K562 (cell line): ENCODE measurements at regions not wholly inside any gene's neighbourhood (a gene's known extent, or its start where the extent isn't known, plus 50 kb on each side); places are given as distances from the start of the nearest gene placed in this dataset.
A peak's percentile ranks its signal among the peaks of the same experiment; 100 is the strongest.

Experiments
- BRF1 ChIP-seq: IDR thresholded peaks from 3 replicates; pipeline ENCODE4 v1.6.1; 2011; ENCODE audit warnings: borderline replicate concordance, mild to moderate bottlenecking; ENCODE audit not compliant: insufficient read length; ENCODE audit errors: extremely low read depth
- CREB1 ChIP-seq, 2 experiments: sonication (generic) in 1 of 2; formaldehyde crosslinking in 1 of 2; IDR thresholded peaks; 2 replicates each; pipeline versions ENCODE4 v1.6.1 to v1.8.0; 2012 to 2022; ENCODE audit warnings: inconsistent platforms in 1 of 2, mild to moderate bottlenecking in 1 of 2, missing genetic modification reagents in 1 of 2, moderate library complexity in 1 of 2
- DACH1 ChIP-seq: fragments of 450-650 bp; IDR thresholded peaks from 2 replicates; pipeline ENCODE4 v1.6.1; 2018; ENCODE audit not compliant: partially characterized antibody
- FOSL1 ChIP-seq: fragments of 200-800 bp; sonication (Bioruptor generic); conservative IDR thresholded peaks from 2 replicates; pipeline ENCODE4 v1.6.1; 2016; ENCODE audit warnings: missing genetic modification characterization, missing compliant biosample characterization
- GABPB2 ChIP-seq: fragments of 250-450 bp; sonication (Bioruptor Pico); conservative IDR thresholded peaks from 2 replicates; pipeline ENCODE4 v1.5.1; 2021; ENCODE audit warnings: mild to moderate bottlenecking
- HDAC8 ChIP-seq: fragments of 450-650 bp; IDR thresholded peaks from 2 replicates; pipeline ENCODE4 v1.6.1; 2016; ENCODE audit warnings: mild to moderate bottlenecking, missing genetic modification characterization, moderate library complexity, missing compliant biosample characterization
- HNRNPK ChIP-seq: fragments of 200-400 bp; formaldehyde crosslinking; IDR thresholded peaks from one replicate; pipeline ENCODE4 v1.6.1; 2018; ENCODE audit warnings: mild to moderate bottlenecking, low read depth, low read length; ENCODE audit not compliant: poor library complexity, severe bottlenecking
- IRF2 ChIP-seq: sonication (generic); formaldehyde crosslinking; IDR thresholded peaks from 2 replicates; pipeline ENCODE4 v1.8.1; 2022; ENCODE audit warnings: mild to moderate bottlenecking, missing genetic modification reagents
- KDM4B ChIP-seq, 2 experiments: fragments of 450-650 bp in 1 of 2; sonication (generic) in 1 of 2; IDR thresholded peaks; 2 replicates each; pipeline ENCODE4 v1.6.1; 2016 to 2017; ENCODE audit warnings: borderline replicate concordance in 2 of 2, antibody characterized with exemption in 1 of 2, low read depth in 1 of 2, mild to moderate bottlenecking in 1 of 2
- LCOR ChIP-seq: sonication (generic); formaldehyde crosslinking; IDR thresholded peaks from 2 replicates; pipeline ENCODE4 v1.8.0; 2022; ENCODE audit warnings: mild to moderate bottlenecking, missing genetic modification reagents
- MAFK ChIP-seq: IDR thresholded peaks from 2 replicates; pipeline ENCODE4 v1.6.1; 2011; ENCODE audit warnings: low read length, improper control_type of control experiment
- NFYB ChIP-seq: IDR thresholded peaks from 2 replicates; pipeline ENCODE4 v1.6.1; 2011; ENCODE audit warnings: mild to moderate bottlenecking, moderate library complexity; ENCODE audit not compliant: insufficient read length; ENCODE audit errors: extremely low read depth
- POLR2B ChIP-seq: fragments of 450-650 bp; IDR thresholded peaks from 2 replicates; pipeline ENCODE4 v1.6.1; 2018; ENCODE audit warnings: low read depth; ENCODE audit not compliant: partially characterized antibody
- PRPF4 ChIP-seq: fragments of 200-400 bp; formaldehyde crosslinking; IDR thresholded peaks from one replicate; pipeline ENCODE4 v1.6.1; 2017; ENCODE audit warnings: low read length, low read depth, mild to moderate bottlenecking; ENCODE audit not compliant: insufficient read depth, poor library complexity, severe bottlenecking
- RAD51 ChIP-seq: fragments of 450-650 bp; IDR thresholded peaks from 2 replicates; pipeline ENCODE4 v1.7.1; 2016; ENCODE audit warnings: low read depth, mild to moderate bottlenecking, borderline replicate concordance
- RBM22 ChIP-seq: fragments of 200-400 bp; formaldehyde crosslinking; IDR thresholded peaks from 2 replicates; pipeline ENCODE4 v1.6.1; 2018; ENCODE audit warnings: low read length, low read depth; ENCODE audit not compliant: poor library complexity, severe bottlenecking
- STAG1 ChIP-seq: sonication (generic); formaldehyde crosslinking; IDR thresholded peaks from 2 replicates; pipeline ENCODE4 v1.5.0; 2020; ENCODE audit warnings: missing genetic modification reagents, borderline replicate concordance
- YBX1 ChIP-seq: fragments of 450-650 bp; IDR thresholded peaks from 2 replicates; pipeline ENCODE4 v1.7.1; 2016; ENCODE audit warnings: mild to moderate bottlenecking
- TF ChIP-seq, protein P1 (sequence below): IDR thresholded peaks from 3 replicates; pipeline ENCODE4 v1.6.1; 2011; ENCODE audit warnings: borderline replicate concordance, mild to moderate bottlenecking, moderate library complexity; ENCODE audit not compliant: insufficient read length; ENCODE audit errors: extremely low read depth
- TF ChIP-seq, protein P2 (sequence below): fragments of 200-800 bp; sonication (Bioruptor generic); IDR thresholded peaks from 2 replicates; pipeline ENCODE4 v1.6.1; 2017; ENCODE audit warnings: missing genetic modification characterization, missing compliant biosample characterization
- TF ChIP-seq, protein P3 (sequence below): fragments of 450-650 bp; formaldehyde crosslinking; IDR thresholded peaks from 2 replicates; pipeline ENCODE4 v1.4.0; 2022; ENCODE audit warnings: mild to moderate bottlenecking, moderate library complexity
- TF ChIP-seq, protein P4 (sequence below): sonication (generic); formaldehyde crosslinking; IDR thresholded peaks from 2 replicates; pipeline ENCODE4 v1.5.0; 2020; ENCODE audit warnings: missing genetic modification reagents

DNA sequence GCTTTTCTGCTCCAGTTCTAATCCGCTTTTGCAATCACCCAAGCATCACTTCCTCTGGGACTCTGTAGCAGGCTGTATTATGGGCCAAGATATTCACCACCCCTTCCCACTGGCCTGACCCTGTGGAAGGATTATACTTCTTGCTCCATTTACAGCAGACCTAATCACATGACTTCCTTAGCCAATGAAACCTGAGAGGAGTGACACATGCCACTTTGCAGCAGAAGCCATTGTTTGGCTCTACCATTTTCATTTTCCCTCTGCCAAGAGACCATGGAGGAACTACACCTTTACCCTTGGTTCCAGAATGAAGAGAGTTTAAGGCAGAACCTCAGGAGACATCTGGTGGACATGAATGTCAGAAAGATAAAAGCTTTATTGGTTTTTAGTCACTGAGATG, 134.9 kb upstream of the HSD17B12 start (continued):
- TF ChIP-seq, protein P1, sequence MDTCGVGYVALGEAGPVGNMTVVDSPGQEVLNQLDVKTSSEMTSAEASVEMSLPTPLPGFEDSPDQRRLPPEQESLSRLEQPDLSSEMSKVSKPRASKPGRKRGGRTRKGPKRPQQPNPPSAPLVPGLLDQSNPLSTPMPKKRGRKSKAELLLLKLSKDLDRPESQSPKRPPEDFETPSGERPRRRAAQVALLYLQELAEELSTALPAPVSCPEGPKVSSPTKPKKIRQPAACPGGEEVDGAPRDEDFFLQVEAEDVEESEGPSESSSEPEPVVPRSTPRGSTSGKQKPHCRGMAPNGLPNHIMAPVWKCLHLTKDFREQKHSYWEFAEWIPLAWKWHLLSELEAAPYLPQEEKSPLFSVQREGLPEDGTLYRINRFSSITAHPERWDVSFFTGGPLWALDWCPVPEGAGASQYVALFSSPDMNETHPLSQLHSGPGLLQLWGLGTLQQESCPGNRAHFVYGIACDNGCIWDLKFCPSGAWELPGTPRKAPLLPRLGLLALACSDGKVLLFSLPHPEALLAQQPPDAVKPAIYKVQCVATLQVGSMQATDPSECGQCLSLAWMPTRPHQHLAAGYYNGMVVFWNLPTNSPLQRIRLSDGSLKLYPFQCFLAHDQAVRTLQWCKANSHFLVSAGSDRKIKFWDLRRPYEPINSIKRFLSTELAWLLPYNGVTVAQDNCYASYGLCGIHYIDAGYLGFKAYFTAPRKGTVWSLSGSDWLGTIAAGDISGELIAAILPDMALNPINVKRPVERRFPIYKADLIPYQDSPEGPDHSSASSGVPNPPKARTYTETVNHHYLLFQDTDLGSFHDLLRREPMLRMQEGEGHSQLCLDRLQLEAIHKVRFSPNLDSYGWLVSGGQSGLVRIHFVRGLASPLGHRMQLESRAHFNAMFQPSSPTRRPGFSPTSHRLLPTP, result no peak
- TF ChIP-seq DACH1 (no peak), LCOR (CRISPR knock-in tag) (no peak), IRF2 (CRISPR knock-in tag) (no peak), HDAC8 (tag) (no peak), KDM4B (IDR thresholded peaks at IDR 0.05; ENCODE audit: borderline replicate concordance in 2 of 2, low read depth in 1 of 2) (no peak), PRPF4 (no peak), POLR2B (no peak), HNRNPK (no peak), RAD51 (peak; percentile 15; the same call in 1 of the 2 replicates), CREB1 (IDR thresholded peaks at IDR 0.05) (no peak), CREB1 (CRISPR knock-in tag; IDR thresholded peaks at IDR 0.05) (no peak), RBM22 (no peak), YBX1 (no peak), NFYB (peak; percentile 76), STAG1 (CRISPR knock-in tag) (no peak), GABPB2 (CRISPR knock-in tag) (no peak), FOSL1 (tag) (no peak), MAFK (no peak), BRF1 (no peak)
- TF ChIP-seq, protein P2, sequence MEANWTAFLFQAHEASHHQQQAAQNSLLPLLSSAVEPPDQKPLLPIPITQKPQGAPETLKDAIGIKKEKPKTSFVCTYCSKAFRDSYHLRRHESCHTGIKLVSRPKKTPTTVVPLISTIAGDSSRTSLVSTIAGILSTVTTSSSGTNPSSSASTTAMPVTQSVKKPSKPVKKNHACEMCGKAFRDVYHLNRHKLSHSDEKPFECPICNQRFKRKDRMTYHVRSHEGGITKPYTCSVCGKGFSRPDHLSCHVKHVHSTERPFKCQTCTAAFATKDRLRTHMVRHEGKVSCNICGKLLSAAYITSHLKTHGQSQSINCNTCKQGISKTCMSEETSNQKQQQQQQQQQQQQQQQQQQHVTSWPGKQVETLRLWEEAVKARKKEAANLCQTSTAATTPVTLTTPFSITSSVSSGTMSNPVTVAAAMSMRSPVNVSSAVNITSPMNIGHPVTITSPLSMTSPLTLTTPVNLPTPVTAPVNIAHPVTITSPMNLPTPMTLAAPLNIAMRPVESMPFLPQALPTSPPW (CRISPR knock-in tag), result no peak
- TF ChIP-seq, protein P3, sequence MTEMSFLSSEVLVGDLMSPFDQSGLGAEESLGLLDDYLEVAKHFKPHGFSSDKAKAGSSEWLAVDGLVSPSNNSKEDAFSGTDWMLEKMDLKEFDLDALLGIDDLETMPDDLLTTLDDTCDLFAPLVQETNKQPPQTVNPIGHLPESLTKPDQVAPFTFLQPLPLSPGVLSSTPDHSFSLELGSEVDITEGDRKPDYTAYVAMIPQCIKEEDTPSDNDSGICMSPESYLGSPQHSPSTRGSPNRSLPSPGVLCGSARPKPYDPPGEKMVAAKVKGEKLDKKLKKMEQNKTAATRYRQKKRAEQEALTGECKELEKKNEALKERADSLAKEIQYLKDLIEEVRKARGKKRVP (CRISPR knock-in tag), result no peak
- TF ChIP-seq, protein P4, sequence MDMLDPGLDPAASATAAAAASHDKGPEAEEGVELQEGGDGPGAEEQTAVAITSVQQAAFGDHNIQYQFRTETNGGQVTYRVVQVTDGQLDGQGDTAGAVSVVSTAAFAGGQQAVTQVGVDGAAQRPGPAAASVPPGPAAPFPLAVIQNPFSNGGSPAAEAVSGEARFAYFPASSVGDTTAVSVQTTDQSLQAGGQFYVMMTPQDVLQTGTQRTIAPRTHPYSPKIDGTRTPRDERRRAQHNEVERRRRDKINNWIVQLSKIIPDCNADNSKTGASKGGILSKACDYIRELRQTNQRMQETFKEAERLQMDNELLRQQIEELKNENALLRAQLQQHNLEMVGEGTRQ (CRISPR knock-in tag), result 0 out of 2 replicates have a peak, but pooled peaks have one; percentile 4
